Trophoblast cell (in vitro differentiated cells and primary cell): ENCODE measurements at regions not wholly inside any gene's neighbourhood (a gene's known extent, or its start where the extent isn't known, plus 50 kb on each side); places are given as distances from the start of the nearest gene placed in this dataset.

Experiments
- DNase-seq, 2 donors: peaks; one replicate each; pipeline ENCODE4 v3.0.0-alpha.2; 2016
- H2AFZ ChIP-seq: 2 replicates; pipeline ENCODE4 v1.6.1; 2013; ENCODE audit warnings: low read length, moderate library complexity, mild to moderate bottlenecking; ENCODE audit not compliant: insufficient read depth, poor library complexity
- H2AK5ac ChIP-seq: 2 replicates; pipeline ENCODE4 v1.6.1; 2013; ENCODE audit warnings: mild to moderate bottlenecking, low read length
- H2BK120ac ChIP-seq: 2 replicates; pipeline ENCODE4 v1.6.1; 2013; ENCODE audit warnings: low read length, mild to moderate bottlenecking, moderate library complexity; ENCODE audit not compliant: insufficient read depth, poor library complexity
- H2BK12ac ChIP-seq: 2 replicates; pipeline ENCODE4 v1.6.1; 2013; ENCODE audit warnings: mild to moderate bottlenecking, low read length, moderate library complexity
- H2BK5ac ChIP-seq: 2 replicates; pipeline ENCODE4 v1.6.1; 2013; ENCODE audit warnings: low read length, low read depth, moderate library complexity, mild to moderate bottlenecking; ENCODE audit not compliant: poor library complexity
- H3K14ac ChIP-seq: 2 replicates; pipeline ENCODE4 v1.6.1; 2013; ENCODE audit warnings: mild to moderate bottlenecking, low read length
- H3K18ac ChIP-seq: 2 replicates; pipeline ENCODE4 v1.6.1; 2013; ENCODE audit warnings: mild to moderate bottlenecking, low read length
- H3K23ac ChIP-seq: 2 replicates; pipeline ENCODE4 v1.6.1; 2013; ENCODE audit warnings: low read length
- H3K27ac ChIP-seq: 2 replicates; pipeline ENCODE4 v1.5.1; 2013; ENCODE audit warnings: low read depth, mild to moderate bottlenecking, inconsistent platforms, low read length, moderate library complexity
- H3K27me3 ChIP-seq: 2 replicates; pipeline ENCODE4 v1.6.1; 2013; ENCODE audit warnings: inconsistent platforms, mild to moderate bottlenecking, low read length, moderate library complexity; ENCODE audit not compliant: insufficient read depth
- H3K36me3 ChIP-seq, 2 experiments: 1 replicate in 1 of 2; 2 replicates in 1 of 2; pipeline ENCODE4 v1.6.1; 2013; ENCODE audit warnings: low read length in 2 of 2, mild to moderate bottlenecking in 2 of 2, moderate library complexity in 1 of 2; ENCODE audit not compliant: insufficient read depth in 2 of 2, control insufficient read depth in 1 of 2
- H3K4ac ChIP-seq: 2 replicates; pipeline ENCODE4 v1.6.1; 2013; ENCODE audit warnings: low read depth, mild to moderate bottlenecking, low read length, moderate library complexity
- H3K4me1 ChIP-seq, 2 experiments: 1 replicate in 1 of 2; 2 replicates in 1 of 2; pipeline ENCODE4 v1.6.1; 2013; ENCODE audit warnings: low read length in 2 of 2, mild to moderate bottlenecking in 2 of 2, moderate library complexity in 1 of 2; ENCODE audit not compliant: insufficient read depth in 2 of 2, control insufficient read depth in 1 of 2
- H3K4me2 ChIP-seq: 2 replicates; pipeline ENCODE4 v1.6.1; 2013; ENCODE audit warnings: inconsistent platforms, mild to moderate bottlenecking, low read length, moderate library complexity
- H3K4me3 ChIP-seq: 2 replicates; pipeline ENCODE4 v1.5.1; 2013; ENCODE audit warnings: mild to moderate bottlenecking, low read depth, low read length, inconsistent platforms
- H3K79me1 ChIP-seq: one replicate; pipeline ENCODE4 v1.6.1; 2013; ENCODE audit warnings: low read length
- H3K79me2 ChIP-seq: 2 replicates; pipeline ENCODE4 v1.6.1; 2013; ENCODE audit warnings: low read length, mild to moderate bottlenecking; ENCODE audit not compliant: control insufficient read depth, insufficient read depth, poor library complexity
- H3K9ac ChIP-seq: 2 replicates; pipeline ENCODE4 v1.6.1; 2013; ENCODE audit warnings: mild to moderate bottlenecking, low read length
- H3K9me3 ChIP-seq: 2 replicates; pipeline ENCODE4 v1.6.1; 2013; ENCODE audit warnings: low read depth, mild to moderate bottlenecking, control low read depth, inconsistent platforms, low read length; ENCODE audit not compliant: insufficient read depth
- H4K12ac ChIP-seq: 2 replicates; pipeline ENCODE4 v1.6.1; 2013; ENCODE audit warnings: low read depth, mild to moderate bottlenecking, low read length, moderate library complexity
- H4K8ac ChIP-seq: 2 replicates; pipeline ENCODE4 v1.6.1; 2013; ENCODE audit warnings: low read depth, mild to moderate bottlenecking, low read length, moderate library complexity
- H4K91ac ChIP-seq: one replicate; pipeline ENCODE4 v1.6.1; 2013; ENCODE audit warnings: low read depth, mild to moderate bottlenecking, low read length, moderate library complexity
- WGBS: extraction: QIAGEN DNeasy Blood & Tissue Kit; methylation state at CpG from one replicate; pipeline ENCODE4 v1.1.7; 2013; ENCODE audit warnings: missing lambda C conversion rate; ENCODE audit not compliant: insufficient read length, insufficient coverage; ENCODE audit errors: extremely low coverage; 5-methylcytosine and 5-hydroxymethylcytosine counted together

DNA sequence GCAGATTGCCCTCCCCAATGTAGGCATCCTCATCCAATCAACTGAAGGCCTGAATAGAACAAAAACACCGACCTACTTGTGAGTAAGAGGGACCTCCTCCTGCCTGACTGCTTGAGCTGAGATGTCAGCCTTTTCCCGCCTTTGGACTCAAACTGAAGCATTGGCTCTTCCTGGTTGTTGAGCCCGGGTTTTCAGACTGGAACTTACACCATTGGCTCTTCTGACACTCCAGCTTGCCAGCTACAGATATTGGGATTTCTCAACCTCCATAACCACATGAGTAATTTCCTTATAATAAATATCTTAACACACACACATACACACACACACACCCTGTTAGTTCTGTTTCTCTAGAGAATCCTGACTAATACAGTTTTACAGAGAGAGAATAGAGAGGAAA, 173.4 kb upstream of the NTF3 start:
- no peak overlapping the region for H2AFZ ChIP-seq
- no peak overlapping the region for H2BK120ac ChIP-seq
- H3K79me1 ChIP-seq = no peaks in the 10 kb centered on the region
- H3K4ac ChIP-seq = no peak overlapping the region
- no peak overlapping the region for H4K8ac ChIP-seq
- no peaks in the 10 kb centered on the region for H3K36me3 ChIP-seq
- no peak overlapping the region for H3K4me3 ChIP-seq
- no peaks in the 10 kb centered on the region for H3K9me3 ChIP-seq
- WGBS = no CpG with 5 or more reads among the region's 3 CpGs
- no peak overlapping the region for H2AK5ac ChIP-seq
- H3K14ac ChIP-seq = no peak overlapping the region
- no peak overlapping the region for H4K12ac ChIP-seq
- no peak overlapping the region for H2BK5ac ChIP-seq
- H3K23ac ChIP-seq = no peak overlapping the region
- H2BK12ac ChIP-seq = no peak overlapping the region
- H3K27me3 ChIP-seq = no peaks in the 10 kb centered on the region
- no peak for DNase-seq
- no peak overlapping the region for H4K91ac ChIP-seq
- no peak overlapping the region for H3K4me2 ChIP-seq
- no peaks in the 10 kb centered on the region for H3K79me2 ChIP-seq
- H3K9ac ChIP-seq = no peak overlapping the region
- H3K27ac ChIP-seq = no peak overlapping the region
- peaks cover 8 to 15% of the 10 kb centered on the region in 2 experiments for H3K4me1 ChIP-seq
- H3K18ac ChIP-seq = no peak overlapping the region

DNA sequence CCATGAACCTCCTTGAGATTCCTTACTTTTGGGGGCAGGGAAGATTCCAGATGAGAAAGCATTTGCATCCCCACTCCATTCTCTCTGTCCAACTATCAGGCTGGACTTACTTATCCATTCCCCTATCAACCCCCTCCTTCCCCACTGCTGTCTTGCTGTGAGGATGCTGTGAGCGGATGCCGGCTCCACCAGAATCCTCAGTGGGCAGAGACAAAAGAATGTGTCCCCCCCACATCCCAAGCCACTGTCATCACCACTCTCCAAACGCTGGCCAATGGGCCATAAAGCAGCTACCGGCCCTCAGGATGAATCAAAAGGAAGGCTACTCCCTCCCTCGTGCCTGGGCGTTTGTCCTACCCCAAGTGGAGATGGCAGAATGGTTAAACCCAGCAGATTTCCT, 173.0 kb upstream of the NTF3 start:
- DNase-seq = no peak
- H2BK120ac ChIP-seq = no peak overlapping the region
- H3K36me3 ChIP-seq = no peaks in the 10 kb centered on the region
- no peak overlapping the region for H4K8ac ChIP-seq
- H3K4ac ChIP-seq = no peak overlapping the region
- H2AK5ac ChIP-seq = peak overlapping the region; percentile 79
- no peak overlapping the region for H3K27ac ChIP-seq
- peaks cover 8 to 15% of the 10 kb centered on the region in 2 experiments for H3K4me1 ChIP-seq
- no peak overlapping the region for H3K23ac ChIP-seq
- no peaks in the 10 kb centered on the region for H3K79me1 ChIP-seq
- no peak overlapping the region for H3K9ac ChIP-seq
- no peaks in the 10 kb centered on the region for H3K9me3 ChIP-seq
- H3K4me3 ChIP-seq = no peak overlapping the region
- no CpG with 5 or more reads among the region's 6 CpGs for WGBS
- no peak overlapping the region for H2BK5ac ChIP-seq
- H4K91ac ChIP-seq = no peak overlapping the region
- H2BK12ac ChIP-seq = peak overlapping the region; percentile 27
- H3K4me2 ChIP-seq = no peak overlapping the region
- no peak overlapping the region for H2AFZ ChIP-seq
- H4K12ac ChIP-seq = no peak overlapping the region
- H3K27me3 ChIP-seq = no peaks in the 10 kb centered on the region
- H3K14ac ChIP-seq = no peak overlapping the region
- no peaks in the 10 kb centered on the region for H3K79me2 ChIP-seq
- no peak overlapping the region for H3K18ac ChIP-seq

DNA sequence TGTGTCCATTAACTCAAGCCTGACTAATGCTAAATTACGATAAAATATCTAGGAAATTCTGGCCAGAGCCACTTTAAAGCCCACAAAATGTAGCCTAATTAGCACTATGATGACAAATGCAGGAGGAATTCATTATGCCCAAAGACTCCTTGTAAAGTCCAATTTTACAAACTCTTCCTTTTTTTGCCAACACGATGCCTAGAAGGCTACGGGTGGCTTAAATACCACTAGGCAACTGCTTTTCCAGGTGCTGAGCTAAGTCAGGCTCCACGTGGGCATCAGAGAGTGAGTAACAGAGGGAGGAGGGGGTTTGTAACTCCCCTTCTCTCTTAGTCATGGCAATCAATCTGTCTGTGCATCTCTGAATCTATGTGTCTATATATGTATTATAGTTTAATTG, 172.4 kb upstream of the NTF3 start:
- Histone ChIP-seq H3K4ac (no peak overlapping the region), H3K4me2 (no peak overlapping the region), H4K8ac (no peak overlapping the region), H2BK5ac (no peak overlapping the region), H3K4me3 (no peak overlapping the region), H2BK12ac (no peak overlapping the region), H3K79me1 (no peaks in the 10 kb centered on the region), H2AK5ac (no peak overlapping the region), H3K27me3 (no peaks in the 10 kb centered on the region), H4K91ac (no peak overlapping the region), H4K12ac (no peak overlapping the region), H3K27ac (no peak overlapping the region), H3K79me2 (no peaks in the 10 kb centered on the region), H2AFZ (no peak overlapping the region), H2BK120ac (no peak overlapping the region), H3K9me3 (no peaks in the 10 kb centered on the region), H3K18ac (no peak overlapping the region), H3K36me3 (no peaks in the 10 kb centered on the region), H3K14ac (no peak overlapping the region), H3K4me1 (peaks cover 8 to 14% of the 10 kb centered on the region in 2 experiments), H3K9ac (no peak overlapping the region), H3K23ac (no peak overlapping the region)
- no CpG with 5 or more reads among the region's 4 CpGs for WGBS
- DNase-seq = no peak

DNA sequence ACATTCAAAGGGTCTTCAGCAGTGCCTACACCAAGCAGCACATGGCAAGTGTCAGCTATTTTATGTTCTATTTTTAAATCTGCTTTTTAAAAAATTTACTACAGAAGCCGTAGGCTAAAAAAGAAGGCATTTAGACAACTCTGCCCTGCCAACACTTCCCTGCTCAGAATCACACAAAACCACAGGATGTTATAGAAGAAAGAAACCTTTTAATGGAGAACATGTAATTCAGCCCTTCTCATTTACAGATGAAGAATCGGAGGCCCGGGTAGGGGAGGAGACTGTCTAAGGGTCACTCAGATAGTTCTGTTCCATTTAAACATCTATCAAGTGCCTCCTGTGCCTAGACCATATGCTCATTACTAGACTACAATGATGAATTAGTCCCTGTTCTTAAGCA, 171.8 kb upstream of the NTF3 start:
- Histone ChIP-seq H2BK120ac (no peak overlapping the region), H2BK5ac (no peak overlapping the region), H3K27ac (no peak overlapping the region), H3K4ac (no peak overlapping the region), H3K9me3 (no peaks in the 10 kb centered on the region), H4K91ac (no peak overlapping the region), H3K79me1 (no peaks in the 10 kb centered on the region), H2AK5ac (no peak overlapping the region), H2AFZ (no peak overlapping the region), H3K27me3 (no peaks in the 10 kb centered on the region), H3K14ac (no peak overlapping the region), H3K4me2 (no peak overlapping the region), H3K9ac (no peak overlapping the region), H2BK12ac (no peak overlapping the region), H3K23ac (no peak overlapping the region), H4K12ac (no peak overlapping the region), H4K8ac (no peak overlapping the region), H3K36me3 (no peaks in the 10 kb centered on the region), H3K4me3 (no peak overlapping the region), H3K4me1 (peaks cover 8 to 13% of the 10 kb centered on the region in 2 experiments), H3K18ac (no peak overlapping the region), H3K79me2 (no peaks in the 10 kb centered on the region)
- no peak for DNase-seq
- no CpG with 5 or more reads among the region's 3 CpGs for WGBS
